Ovary (tissue), 7 donors: ENCODE measurements at regions not wholly inside any gene's neighbourhood (a gene's known extent, or its start where the extent isn't known, plus 50 kb on each side); places are given as distances from the start of the nearest gene placed in this dataset.

Experiments
- DNase-seq, 5 donors: peaks; one replicate each; pipeline ENCODE4 v3.0.0-alpha.2; 2019 to 2020
- H3K27ac ChIP-seq, 2 donors: fragments of 200-600 bp; one replicate each; pipeline versions ENCODE4 v1.5.1 to v1.8.0; 2019 to 2022
- H3K27me3 ChIP-seq: fragments of 200-600 bp; one replicate; pipeline ENCODE4 v1.8.0; 2022
- H3K36me3 ChIP-seq: fragments of 200-600 bp; sonication (generic); one replicate; pipeline ENCODE4 v1.5.1; 2019
- H3K4me1 ChIP-seq: one replicate; pipeline ENCODE4 v1.8.1; 2013; ENCODE audit warnings: mild to moderate bottlenecking, moderate library complexity; ENCODE audit not compliant: insufficient read depth
- H3K4me3 ChIP-seq: fragments of 200-600 bp; sonication (generic); one replicate; pipeline ENCODE4 v1.5.1; 2017
- H3K9me3 ChIP-seq, 2 donors: fragments of 200-600 bp in 1 of 2; sonication (generic) in 1 of 2; one replicate each; pipeline versions ENCODE4 v1.5.1 to v1.8.1; 2013 to 2019; ENCODE audit warnings: mild to moderate bottlenecking in 1 of 2, moderate library complexity in 1 of 2
- CTCF ChIP-seq, 3 donors: fragments of 450-650 bp in 2 of 3; fragments of 200-600 bp in 1 of 3; IDR thresholded peaks; one replicate each; pipeline versions ENCODE4 v1.5.1 to v1.8.0; 2016 to 2022; ENCODE audit warnings: antibody characterized with exemption in 3 of 3, mild to moderate bottlenecking in 1 of 3
- EP300 ChIP-seq: sonication (generic); formaldehyde crosslinking; IDR thresholded peaks from one replicate; pipeline ENCODE4 v1.6.1; 2017; ENCODE audit warnings: antibody characterized with exemption
- POLR2A ChIP-seq: fragments of 450-650 bp; IDR thresholded peaks from one replicate; pipeline ENCODE4 v1.6.1; 2017; ENCODE audit warnings: antibody characterized with exemption, mild to moderate bottlenecking, moderate library complexity
- WGBS, 3 donors: extraction: QIAGEN DNeasy Blood & Tissue Kit in 1 of 3; methylation state at CpG; one replicate each; pipeline versions ENCODE4 v1.1.5 to v1.1.7; 2013 to 2017; 5-methylcytosine and 5-hydroxymethylcytosine counted together
- intact Hi-C, 4 donors: fragments of 100-400 bp; cut with DNase I; formaldehyde crosslinking; loops; one replicate each; pipeline versions ENCODE4 v1.11.0 to v1.15.1; 2022 to 2023
- donor health status: DM: no; HTN: no; CAD: no; lungs with moderate emphysema.
- donor health status: DM: no; HTN: no; CAD: no.
- donor health status: Bipolar disorder and iron deficiency.
- donor health status: DM: no; HTN: no; CAD: no.
- donor health status: DM: yes; HTN: yes; CAD: no.

- no peak for DNase-seq
- no peaks in the 10 kb centered on the region for H3K36me3 ChIP-seq
- H3K4me3 ChIP-seq: no peak overlapping the region
- no peaks in the 10 kb centered on the region for H3K4me1 ChIP-seq
- no peak overlapping the region for H3K27ac ChIP-seq
- intact Hi-C loops: no loop called here
- H3K9me3 ChIP-seq: no peaks in the 10 kb centered on the region
- TF ChIP-seq POLR2A (no peak), EP300 (no peak), CTCF (IDR thresholded peaks at IDR 0.05) (no peak)
- H3K27me3 ChIP-seq: no peaks in the 10 kb centered on the region
- 91 to 94% (median 93%) methylated on average over 6 of the region's 6 CpGs for WGBS, 3 donors
Measured at GRCh38 chr3:64392001-64392400, 166.7 kb upstream of the PRICKLE2 start.

- H3K9me3 ChIP-seq: no peaks in the 10 kb centered on the region
- DNase-seq: no peak
- H3K4me3 ChIP-seq: no peak overlapping the region
- TF ChIP-seq EP300 (no peak), CTCF (IDR thresholded peaks at IDR 0.05) (no peak), POLR2A (no peak)
- H3K4me1 ChIP-seq: peaks cover 3% of the 10 kb centered on the region
- H3K27me3 ChIP-seq: no peaks in the 10 kb centered on the region
- no peak overlapping the region for H3K27ac ChIP-seq
- H3K36me3 ChIP-seq: no peaks in the 10 kb centered on the region
- intact Hi-C loops: no loop called here
Measured at GRCh38 chr3:64390893-64391292, 165.6 kb upstream of the PRICKLE2 start.

GRCh38 chr3:64388886-64389285 is 163.6 kb upstream of the PRICKLE2 start:
- intact Hi-C loops: no loop called here
- Histone ChIP-seq H3K27me3 (no peaks in the 10 kb centered on the region), H3K27ac (no peak overlapping the region), H3K36me3 (no peaks in the 10 kb centered on the region), H3K4me1 (peaks cover 10% of the 10 kb centered on the region), H3K4me3 (no peak overlapping the region), H3K9me3 (no peaks in the 10 kb centered on the region)
- TF ChIP-seq EP300 (no peak), CTCF (IDR thresholded peaks at IDR 0.05) (no peak), POLR2A (no peak)
- 48 to 63% (median 52%) methylated on average over 4 of the region's 4 CpGs for WGBS, 3 donors
- no peak for DNase-seq

GRCh38 chr3:64387688-64388087 is 162.4 kb upstream of the PRICKLE2 start:
- Histone ChIP-seq H3K27me3 (no peaks in the 10 kb centered on the region), H3K36me3 (no peaks in the 10 kb centered on the region), H3K4me3 (no peak overlapping the region), H3K9me3 (no peaks in the 10 kb centered on the region), H3K4me1 (peaks cover 10% of the 10 kb centered on the region), H3K27ac (no peak overlapping the region)
- no peak for DNase-seq
- WGBS, 3 donors: 91 to 93% (median 92%) methylated on average over 4 of the region's 4 CpGs
- no peak for TF ChIP-seq CTCF (IDR thresholded peaks at IDR 0.05)
- TF ChIP-seq EP300: no peak
- intact Hi-C loops: no loop called here

- no peak overlapping the region for H3K4me3 ChIP-seq
- peaks cover 10% of the 10 kb centered on the region for H3K4me1 ChIP-seq
- no peaks in the 10 kb centered on the region for H3K27me3 ChIP-seq
- WGBS, 3 donors: 52 to 64% (median 63%) methylated on average over 5 of the region's 5 CpGs
- no peaks in the 10 kb centered on the region for H3K9me3 ChIP-seq
- H3K27ac ChIP-seq: no peak overlapping the region
- TF ChIP-seq CTCF (IDR thresholded peaks at IDR 0.05) (no peak), EP300 (no peak), POLR2A (no peak)
- DNase-seq: no peak
- intact Hi-C loops: no loop called here
- H3K36me3 ChIP-seq: no peaks in the 10 kb centered on the region
Measured at GRCh38 chr3:64385277-64385676, 160.0 kb upstream of the PRICKLE2 start.
